ENCODE measurements at regions not wholly inside any gene's neighbourhood (a gene's known extent, or its start where the extent isn't known, plus 50 kb on each side); places are given as distances from the start of the nearest gene placed in this dataset.

DNA sequence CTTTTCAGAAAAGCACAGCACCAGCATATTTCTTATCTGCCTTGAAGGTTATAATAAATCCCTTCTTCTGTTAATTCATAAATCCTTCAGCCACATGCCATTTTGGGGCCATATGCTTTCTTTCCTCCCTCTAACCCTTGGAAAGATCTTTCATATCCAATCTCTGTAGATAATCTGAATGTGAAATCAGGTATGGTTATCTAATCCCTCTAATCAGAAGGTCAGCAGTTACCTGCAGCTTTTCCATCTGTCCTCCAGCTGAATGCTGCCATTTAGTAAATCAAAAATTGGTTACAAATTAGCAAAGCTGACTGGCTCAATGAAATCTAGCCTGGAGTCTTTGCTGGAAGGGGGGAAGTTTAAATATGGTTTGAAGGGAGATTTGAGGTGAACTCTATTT lies 230.5 kb downstream of the PIK3C3 start:
- no peak for DNase-seq (ENCODE audit: low read depth in 2 of 2)

GRCh38 chr18:42187611-42188380 lies 232.8 kb downstream of the PIK3C3 start:
- DNase-seq (ENCODE audit: low read depth in 2 of 2) = no peak

- DNase-seq (ENCODE audit: low read depth in 2 of 2) = no peak
Measured at GRCh38 chr18:42190643-42191042, 235.6 kb downstream of the PIK3C3 start.

GRCh38 chr18:42192251-42193248 lies 237.5 kb downstream of the PIK3C3 start:
- DNase-seq (ENCODE audit: low read depth in 2 of 2) = no peak

- no peak for DNase-seq (ENCODE audit: low read depth in 2 of 2)
Measured at GRCh38 chr18:42196651-42197050, 241.6 kb downstream of the PIK3C3 start.

GRCh38 chr18:42201137-42201536 lies 246.1 kb downstream of the PIK3C3 start:
- DNase-seq (ENCODE audit: low read depth in 2 of 2) = no peak

GRCh38 chr18:42211201-42211600 lies 256.2 kb downstream of the PIK3C3 start:
- no peak for DNase-seq (ENCODE audit: low read depth in 2 of 2)

- DNase-seq (ENCODE audit: low read depth in 2 of 2) = no peak
Measured at GRCh38 chr18:42222557-42222956, 267.5 kb downstream of the PIK3C3 start.

DNA sequence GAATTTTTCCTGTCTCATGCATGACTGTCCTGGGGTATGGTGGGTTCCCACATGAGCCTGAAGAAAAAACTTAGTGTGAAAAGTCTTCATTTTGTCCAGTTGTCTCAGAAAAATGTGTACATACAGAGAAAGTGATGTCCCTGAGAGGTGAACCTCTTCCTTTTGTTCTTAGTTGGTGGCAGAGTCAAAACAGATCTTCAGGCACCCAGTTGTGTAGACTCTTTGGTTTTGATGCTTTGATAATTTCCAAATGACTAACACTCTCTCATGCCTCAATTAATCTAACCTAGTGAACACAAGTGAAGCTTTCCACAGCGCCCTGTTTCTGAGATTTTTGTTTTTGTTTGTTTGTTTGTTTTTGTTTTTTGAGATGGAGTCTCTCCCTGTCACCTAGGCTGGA lies 273.5 kb downstream of the PIK3C3 start:
- DNase-seq (ENCODE audit: low read depth in 2 of 2) = no peak

- no peak for DNase-seq (ENCODE audit: low read depth in 2 of 2)
Measured at GRCh38 chr18:42229211-42230210, 274.5 kb downstream of the PIK3C3 start.

DNA sequence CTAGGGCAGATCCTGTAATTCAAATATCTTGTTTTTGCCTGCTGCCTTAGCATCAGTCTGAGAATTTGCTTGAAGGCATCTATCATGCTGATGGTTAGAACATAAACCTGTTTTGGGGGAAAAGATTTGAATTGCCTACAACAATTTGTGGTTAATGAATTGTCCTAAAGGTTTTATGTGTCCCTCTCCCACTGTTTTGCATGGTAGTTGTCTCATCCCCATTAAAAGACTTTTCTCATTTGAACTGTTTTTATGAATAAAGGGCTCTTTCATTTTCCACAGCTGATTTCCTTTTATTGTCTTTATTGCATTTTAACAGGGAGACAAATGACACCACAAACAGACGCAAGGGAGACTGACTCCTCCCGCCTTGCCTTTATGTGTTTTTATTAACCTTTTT lies 275.6 kb downstream of the PIK3C3 start:
- no peak for DNase-seq (ENCODE audit: low read depth in 2 of 2)

- DNase-seq (ENCODE audit: low read depth in 2 of 2) = no peak
Measured at GRCh38 chr18:42231284-42231683, 276.2 kb downstream of the PIK3C3 start.

GRCh38 chr18:42231796-42232195 lies 276.8 kb downstream of the PIK3C3 start:
- DNase-seq (ENCODE audit: low read depth in 2 of 2) = no peak

GRCh38 chr18:42233908-42234307 lies 278.9 kb downstream of the PIK3C3 start:
- no peak for DNase-seq (ENCODE audit: low read depth in 2 of 2)

GRCh38 chr18:42242758-42243157 lies 287.7 kb downstream of the PIK3C3 start:
- no peak for DNase-seq (ENCODE audit: low read depth in 2 of 2)

DNA sequence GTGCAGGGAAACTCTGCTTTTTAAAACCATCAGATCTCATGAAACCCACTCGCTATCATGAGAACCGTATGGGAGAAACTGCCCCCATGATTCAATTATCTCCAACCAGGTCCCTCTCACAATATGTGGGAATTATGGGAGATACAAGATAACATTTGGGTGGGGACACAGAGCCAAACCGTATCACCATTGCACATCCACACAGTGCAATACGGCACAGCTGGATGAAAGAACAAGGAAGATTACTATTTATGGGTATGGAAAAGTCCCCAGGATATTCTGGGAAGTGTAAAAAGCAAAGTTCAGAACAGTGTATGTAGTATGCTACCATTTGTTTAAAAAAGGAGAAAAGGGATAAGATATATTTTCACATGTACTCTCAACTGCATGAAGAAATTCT lies 290.1 kb downstream of the PIK3C3 start:
- DNase-seq (ENCODE audit: low read depth in 2 of 2) = no peak

GRCh38 chr18:42255908-42256765 lies 301.1 kb downstream of the PIK3C3 start:
- DNase-seq (ENCODE audit: low read depth in 2 of 2) = no peak

DNA sequence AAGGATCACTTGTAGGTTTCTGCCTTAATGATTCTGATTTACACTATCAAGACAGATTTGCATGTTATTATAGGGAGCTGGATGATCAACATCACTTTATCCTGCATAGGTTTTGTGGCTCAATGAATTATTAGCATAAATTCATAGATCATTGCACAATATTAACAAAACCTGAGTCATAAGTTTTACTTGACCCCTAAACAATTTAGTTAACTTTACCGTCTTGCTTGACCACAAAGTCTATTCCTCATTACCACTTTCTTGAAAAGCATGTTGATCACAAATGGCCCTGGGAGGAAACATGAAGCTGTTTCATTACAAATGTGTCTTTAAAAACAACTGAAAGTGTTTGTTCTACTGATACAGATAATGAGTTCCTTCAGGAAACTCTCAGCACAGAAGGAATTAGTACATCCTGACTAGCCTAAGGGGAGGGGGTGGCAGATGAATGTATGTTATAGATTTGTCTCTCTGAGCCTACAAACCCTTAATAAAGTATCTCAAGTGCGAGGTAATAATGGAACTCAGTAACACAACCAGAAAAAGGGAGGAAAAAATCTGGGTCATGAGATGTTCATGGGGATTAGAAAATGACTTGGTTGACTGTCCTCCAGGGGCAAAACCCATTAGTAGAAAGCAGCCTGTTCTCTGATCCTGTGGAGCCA lies 303.4 kb downstream of the PIK3C3 start:
- no peak for DNase-seq (ENCODE audit: low read depth in 2 of 2)

GRCh38 chr18:42261731-42262130 lies 306.7 kb downstream of the PIK3C3 start:
- no peak for DNase-seq (ENCODE audit: low read depth in 2 of 2)

DNA sequence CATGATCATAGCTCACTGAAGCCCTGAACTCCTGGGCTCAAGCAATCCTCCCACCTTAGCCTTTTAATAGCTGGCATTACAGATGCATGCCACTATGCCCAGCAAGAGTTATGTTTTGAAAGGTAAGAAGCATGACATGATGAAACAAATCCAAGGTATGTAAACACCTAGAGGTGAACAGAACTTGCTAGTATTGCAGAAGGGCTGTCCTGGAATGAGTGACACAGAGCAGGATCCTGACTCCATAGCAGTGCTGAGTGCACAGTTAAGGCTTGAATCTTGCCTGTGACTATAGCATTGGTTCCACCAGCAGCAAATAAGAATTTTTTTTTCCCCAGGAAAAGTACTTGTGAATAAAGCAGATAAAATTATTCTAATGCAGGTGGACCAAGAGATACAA lies 309.5 kb downstream of the PIK3C3 start:
- DNase-seq (ENCODE audit: low read depth in 2 of 2) = no peak

Measured in stimulated activated CD4-positive, alpha-beta T cell treated with anti-CD3 and anti-CD28 coated beads, Interleukin-4, amount 100 ng/mL, for 48 hours (primary cell).